Medulla oblongata (tissue), 1 donor: ENCODE measurements at regions not wholly inside any gene's neighbourhood (a gene's known extent, or its start where the extent isn't known, plus 50 kb on each side); places are given as distances from the start of the nearest gene placed in this dataset.
"Not testable (repeated sequence)": the region's sequence is repeated elsewhere in the genome, so short reads cannot be mapped to it uniquely, and the experiment has no call there.

ENCODE experiments used
- DNase-seq: peaks from one replicate; pipeline ENCODE4 v3.0.0-alpha.2; 2015; ENCODE audit errors: extremely low spot score

- DNase-seq = no peak
Measured at GRCh38 chr6:21710216-21710615, 116.7 kb downstream of the SOX4 start.

GRCh38 chr6:21710908-21711627, 117.5 kb downstream of the SOX4 start:
- no peak for DNase-seq

GRCh38 chr6:21712213-21712612, 118.7 kb downstream of the SOX4 start:
- DNase-seq = no peak

- no peak for DNase-seq
Measured at GRCh38 chr6:21713481-21713880, 119.9 kb downstream of the SOX4 start.

GRCh38 chr6:21715180-21715579, 121.6 kb downstream of the SOX4 start:
- no peak for DNase-seq

- DNase-seq = no peak
Measured at GRCh38 chr6:21722510-21722909, 129.0 kb downstream of the SOX4 start.

GRCh38 chr6:21726676-21727075, 133.1 kb downstream of the SOX4 start:
- no peak for DNase-seq

- DNase-seq = no peak
Measured at GRCh38 chr6:21728141-21728540, 134.6 kb downstream of the SOX4 start.

GRCh38 chr6:21729431-21729830, 135.9 kb downstream of the SOX4 start:
- DNase-seq = no peak

GRCh38 chr6:21730533-21730932, 137.0 kb downstream of the SOX4 start:
- DNase-seq = no peak

GRCh38 chr6:21731411-21732031, 138.0 kb downstream of the SOX4 start:
- DNase-seq = no peak

- DNase-seq = not testable (repeated sequence)
Measured at GRCh38 chr6:21732032-21732730, 138.6 kb downstream of the SOX4 start.

GRCh38 chr6:21732731-21733130, 139.2 kb downstream of the SOX4 start:
- no peak for DNase-seq

GRCh38 chr6:21733311-21733710, 139.8 kb downstream of the SOX4 start:
- no peak for DNase-seq

GRCh38 chr6:21734204-21734603, 140.7 kb downstream of the SOX4 start:
- no peak for DNase-seq

GRCh38 chr6:21738180-21739094, 144.9 kb downstream of the SOX4 start:
- no peak for DNase-seq

GRCh38 chr6:21739241-21739640, 145.7 kb downstream of the SOX4 start:
- no peak for DNase-seq

- no peak for DNase-seq
Measured at GRCh38 chr6:21739838-21740237, 146.3 kb downstream of the SOX4 start.

- no peak for DNase-seq
Measured at GRCh38 chr6:21740376-21741124, 147.0 kb downstream of the SOX4 start.

GRCh38 chr6:21741221-21742109, 147.9 kb downstream of the SOX4 start:
- no peak for DNase-seq
